Keratinocyte (primary cell): ENCODE measurements at regions not wholly inside any gene's neighbourhood (a gene's known extent, or its start where the extent isn't known, plus 50 kb on each side); places are given as distances from the start of the nearest gene placed in this dataset.
A peak's percentile ranks its signal among the peaks of the same experiment; 100 is the strongest.

Source experiments
- DNase-seq: peaks from one replicate; pipeline ENCODE4 v3.0.0-alpha.2; 2011; ENCODE audit warnings: low read depth, missing footprints, low spot score
- FAIRE-seq: peaks from 2 replicates; lab custom pipeline; 2011; peaks lifted over from hg19 to GRCh38; lab: Jason Lieb, UNC
- H2AFZ ChIP-seq: 2 replicates; pipeline ENCODE4 v1.6.0; 2012; ENCODE audit warnings: low read length, control low read depth, inconsistent platforms; ENCODE audit not compliant: control insufficient read depth
- H3K27ac ChIP-seq: 2 replicates; pipeline ENCODE4 v1.5.1; 2011; ENCODE audit warnings: low read length; ENCODE audit not compliant: control insufficient read depth, insufficient read depth
- H3K27me3 ChIP-seq: 3 replicates; pipeline ENCODE4 v1.6.0; 2011; ENCODE audit warnings: low read length; ENCODE audit not compliant: control insufficient read depth, insufficient read depth; ENCODE audit errors: extremely low read depth
- H3K36me3 ChIP-seq, 2 experiments: 2 replicates in 1 of 2; 3 replicates in 1 of 2; pipeline ENCODE4 v1.5.1; 2011; ENCODE audit warnings: low read length in 2 of 2, mild to moderate bottlenecking in 1 of 2; ENCODE audit not compliant: control insufficient read depth in 2 of 2, insufficient read depth in 2 of 2; ENCODE audit errors: extremely low read depth in 1 of 2
- H3K4me1 ChIP-seq: 3 replicates; pipeline ENCODE4 v1.5.1; 2011; ENCODE audit warnings: low read length; ENCODE audit not compliant: control insufficient read depth, insufficient read depth; ENCODE audit errors: extremely low read depth
- H3K4me2 ChIP-seq: 3 replicates; pipeline ENCODE4 v1.6.0; 2011; ENCODE audit warnings: low read depth, low read length; ENCODE audit not compliant: control insufficient read depth, insufficient read depth; ENCODE audit errors: extremely low read depth
- H3K4me3 ChIP-seq, 3 experiments: fragments of 200-600 bp in 1 of 3; sonication (generic) in 1 of 3; 2 replicates in 2 of 3; 3 replicates in 1 of 3; pipeline ENCODE4 v1.5.1; 2011 to 2016; ENCODE audit warnings: low read length in 3 of 3, mild to moderate bottlenecking in 3 of 3, control low read depth in 2 of 3, inconsistent platforms in 1 of 3, low read depth in 1 of 3, mixed read lengths in 1 of 3, mixed run types in 1 of 3, moderate library complexity in 1 of 3; ENCODE audit not compliant: control insufficient read depth in 2 of 3, insufficient read depth in 2 of 3; ENCODE audit errors: extremely low read depth in 1 of 3
- H3K79me2 ChIP-seq: 2 replicates; pipeline ENCODE4 v1.6.0; 2012; ENCODE audit warnings: low read length; ENCODE audit not compliant: control insufficient read depth, insufficient read depth
- H3K9ac ChIP-seq: 3 replicates; pipeline ENCODE4 v1.6.0; 2011; ENCODE audit warnings: low read length; ENCODE audit not compliant: control insufficient read depth, insufficient read depth; ENCODE audit errors: extremely low read depth
- H3K9me1 ChIP-seq: 3 replicates; pipeline ENCODE4 v1.6.0; 2011; ENCODE audit warnings: low read length; ENCODE audit not compliant: control insufficient read depth, insufficient read depth; ENCODE audit errors: extremely low read depth
- H3K9me3 ChIP-seq: 2 replicates; pipeline ENCODE4 v1.5.1; 2012; ENCODE audit warnings: low read depth, low read length; ENCODE audit not compliant: control insufficient read depth
- H4K20me1 ChIP-seq: 3 replicates; pipeline ENCODE4 v1.6.0; 2011; ENCODE audit warnings: low read length; ENCODE audit not compliant: control insufficient read depth, insufficient read depth; ENCODE audit errors: extremely low read depth
- CTCF ChIP-seq, 3 experiments: IDR thresholded peaks in 1 of 3; conservative IDR thresholded peaks in 1 of 3; optimal IDR thresholded peaks in 1 of 3; 2 replicates in 2 of 3; 3 replicates in 1 of 3; pipeline versions ENCODE3 to v1.5.1; 2011; ENCODE audit warnings: low read length in 3 of 3, mild to moderate bottlenecking in 3 of 3, moderate library complexity in 2 of 3, control low read depth in 1 of 3, inconsistent platforms in 1 of 3; ENCODE audit not compliant: insufficient read depth in 2 of 3; ENCODE audit errors: extremely low read depth in 1 of 3
- EZH2 ChIP-seq: IDR thresholded peaks from one replicate; pipeline ENCODE4 v1.6.1; 2012; ENCODE audit warnings: inconsistent platforms, mild to moderate bottlenecking, low read length, moderate library complexity
- dilution Hi-C: fragments of 300-500 bp; cut with MboI; formaldehyde crosslinking; loops from one replicate; pipeline ENCODE4 v1.7.0; 2020; ENCODE audit warnings: low sequenced_read_pairs; ENCODE audit not compliant: extremely low pct_ligation_motif_present

- DNase-seq: no peak
- Histone ChIP-seq H3K9me1 (no peaks in the 10 kb centered on the region), H3K4me1 (peaks cover 22% of the 10 kb centered on the region), H4K20me1 (no peaks in the 10 kb centered on the region), H3K79me2 (no peaks in the 10 kb centered on the region), H3K9ac (no peak overlapping the region), H3K4me3 (no peak overlapping the region), H3K4me2 (peak overlapping the region; percentile 10), H3K27ac (no peak overlapping the region), H3K9me3 (no peaks in the 10 kb centered on the region), H2AFZ (peak overlapping the region; percentile 41), H3K27me3 (no peaks in the 10 kb centered on the region), H3K36me3 (no peaks in the 10 kb centered on the region)
- no peak for FAIRE-seq
- dilution Hi-C loops: no loop called here
- TF ChIP-seq CTCF (optimal IDR thresholded peaks at IDR 0.05 in 1 of 3, IDR thresholded peaks at IDR 0.05 in 1 of 3, conservative IDR thresholded peaks at IDR 0.05 in 1 of 3; ENCODE audit: extremely low read depth in 1 of 3, insufficient read depth in 2 of 3, low read length in 3 of 3) (no peak), EZH2 (no peak)
Measured at GRCh38 chr12:75959060-75959459, 72.5 kb downstream of the PHLDA1 start.

- TF ChIP-seq CTCF (optimal IDR thresholded peaks at IDR 0.05 in 1 of 3, IDR thresholded peaks at IDR 0.05 in 1 of 3, conservative IDR thresholded peaks at IDR 0.05 in 1 of 3; ENCODE audit: extremely low read depth in 1 of 3, insufficient read depth in 2 of 3, low read length in 3 of 3): no peak
- no peak for TF ChIP-seq EZH2
- Histone ChIP-seq H3K4me2 (no peak overlapping the region), H3K79me2 (no peaks in the 10 kb centered on the region), H3K27me3 (no peaks in the 10 kb centered on the region), H3K9ac (no peak overlapping the region), H4K20me1 (no peaks in the 10 kb centered on the region), H3K4me3 (no peak overlapping the region), H3K36me3 (no peaks in the 10 kb centered on the region), H3K9me1 (no peaks in the 10 kb centered on the region), H3K27ac (peak overlapping the region; percentile 17), H2AFZ (no peak overlapping the region), H3K9me3 (no peaks in the 10 kb centered on the region), H3K4me1 (peaks cover 38% of the 10 kb centered on the region)
- dilution Hi-C loops: no loop called here
- no peak for DNase-seq
- FAIRE-seq: no peak
Measured at GRCh38 chr12:75955251-75955650, 76.3 kb downstream of the PHLDA1 start.
